ENCODE measurements at regions not wholly inside any gene's neighbourhood (a gene's known extent, or its start where the extent isn't known, plus 50 kb on each side); places are given as distances from the start of the nearest gene placed in this dataset.

DNA sequence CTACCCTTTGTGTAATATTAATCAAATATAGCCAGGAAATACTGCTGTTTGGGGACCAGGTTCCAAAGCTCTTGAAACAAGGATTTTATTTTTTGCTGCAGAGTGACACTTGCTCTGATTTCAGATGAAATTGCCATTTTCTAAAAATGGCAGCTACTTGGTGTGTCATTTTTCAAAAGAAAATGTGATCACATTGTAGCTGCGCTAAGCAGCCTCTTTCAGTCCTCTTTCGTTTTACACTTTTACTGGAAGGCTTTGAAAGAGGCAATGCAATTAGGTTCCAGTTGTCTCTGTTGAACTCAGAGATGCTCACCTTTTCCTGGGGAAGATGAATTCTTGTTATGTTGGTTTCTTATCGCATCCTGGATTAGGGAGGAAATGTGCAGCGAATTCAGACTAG, 85.1 kb downstream of the CT47B1 start:
- Histone ChIP-seq H3K9me3 (replicated peaks in 1 of 2; ENCODE audit: control insufficient read depth in 1 of 2, insufficient read depth in 1 of 2, low read length in 2 of 2) (no peaks in the 10 kb centered on the region), H3K4me1 (ENCODE audit: control insufficient read depth in 1 of 2, insufficient read depth in 2 of 2, low read length in 2 of 2) (peaks cover 14 to 18% of the 10 kb centered on the region in 2 donors), H3K27ac (ENCODE audit: low read depth in 1 of 2, low read length in 2 of 2) (no peak overlapping the region), H2AFZ (ENCODE audit: insufficient read depth, low read depth, low read length, poor library complexity, severe bottlenecking) (no peak overlapping the region), H3K79me2 (ENCODE audit: insufficient read depth, low read length) (no peaks in the 10 kb centered on the region), H4K20me1 (ENCODE audit: insufficient read depth, low read length) (no peaks in the 10 kb centered on the region), H3K27me3 (ENCODE audit: control insufficient read depth in 2 of 2, insufficient read depth in 2 of 2, low read length in 2 of 2) (no peaks in the 10 kb centered on the region), H3K4me2 (replicated peaks; ENCODE audit: extremely low read depth, low read length, poor library complexity, severe bottlenecking) (no peak overlapping the region), H3K36me3 (replicated peaks in 1 of 2; ENCODE audit: control insufficient read depth in 1 of 2, insufficient read depth in 2 of 2, low read length in 2 of 2) (no peaks in the 10 kb centered on the region), H3K9ac (ENCODE audit: insufficient read depth, low read length, poor library complexity, severe bottlenecking) (no peak overlapping the region), H3K4me3 (replicated peaks in 1 of 3; ENCODE audit: low read depth in 2 of 3, low read length in 3 of 3) (no peak overlapping the region)
- H3K36me3 Mint-ChIP-seq = no peaks in the 10 kb centered on the region
- H3K27me3 Mint-ChIP-seq (ENCODE audit: low read depth in 3 of 3) = peaks cover 0 to 7% (median 0%) of the 10 kb centered on the region in 3 donors
- H3K4me3 Mint-ChIP-seq = no peak overlapping the region
- H3K27ac Mint-ChIP-seq = no peak overlapping the region
- WGBS (ENCODE audit: insufficient coverage) = no CpG with 5 or more reads among the region's 4 CpGs
- peaks cover 0 to 4% (median 0%) of the 10 kb centered on the region in 7 donors for H3K9me3 Mint-ChIP-seq
- no peak for DNase-seq
- H3K4me1 Mint-ChIP-seq = peaks cover 22% of the 10 kb centered on the region
- TF ChIP-seq, protein P1, sequence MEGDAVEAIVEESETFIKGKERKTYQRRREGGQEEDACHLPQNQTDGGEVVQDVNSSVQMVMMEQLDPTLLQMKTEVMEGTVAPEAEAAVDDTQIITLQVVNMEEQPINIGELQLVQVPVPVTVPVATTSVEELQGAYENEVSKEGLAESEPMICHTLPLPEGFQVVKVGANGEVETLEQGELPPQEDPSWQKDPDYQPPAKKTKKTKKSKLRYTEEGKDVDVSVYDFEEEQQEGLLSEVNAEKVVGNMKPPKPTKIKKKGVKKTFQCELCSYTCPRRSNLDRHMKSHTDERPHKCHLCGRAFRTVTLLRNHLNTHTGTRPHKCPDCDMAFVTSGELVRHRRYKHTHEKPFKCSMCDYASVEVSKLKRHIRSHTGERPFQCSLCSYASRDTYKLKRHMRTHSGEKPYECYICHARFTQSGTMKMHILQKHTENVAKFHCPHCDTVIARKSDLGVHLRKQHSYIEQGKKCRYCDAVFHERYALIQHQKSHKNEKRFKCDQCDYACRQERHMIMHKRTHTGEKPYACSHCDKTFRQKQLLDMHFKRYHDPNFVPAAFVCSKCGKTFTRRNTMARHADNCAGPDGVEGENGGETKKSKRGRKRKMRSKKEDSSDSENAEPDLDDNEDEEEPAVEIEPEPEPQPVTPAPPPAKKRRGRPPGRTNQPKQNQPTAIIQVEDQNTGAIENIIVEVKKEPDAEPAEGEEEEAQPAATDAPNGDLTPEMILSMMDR (IDR thresholded peaks at IDR 0.05) = no peak
- intact Hi-C loops (cut with micrococcal nuclease) = no loop called here

- intact Hi-C loops (cut with micrococcal nuclease) = no loop called here
- H4K20me1 ChIP-seq (ENCODE audit: insufficient read depth, low read length) = no peaks in the 10 kb centered on the region
- H3K27ac Mint-ChIP-seq = no peak overlapping the region
- H3K36me3 Mint-ChIP-seq = no peaks in the 10 kb centered on the region
- peak; percentile 19 to 31 (median 30) for DNase-seq
- peaks cover 18% of the 10 kb centered on the region for H3K4me1 Mint-ChIP-seq
- H3K27me3 Mint-ChIP-seq (ENCODE audit: low read depth in 3 of 3) = peaks cover 0 to 7% (median 0%) of the 10 kb centered on the region in 3 donors
- no peak overlapping the region for H3K27ac ChIP-seq (ENCODE audit: low read depth in 1 of 2, low read length in 2 of 2)
- H3K4me2 ChIP-seq (replicated peaks; ENCODE audit: extremely low read depth, low read length, poor library complexity, severe bottlenecking) = no peak overlapping the region
- no peaks in the 10 kb centered on the region for H3K79me2 ChIP-seq (ENCODE audit: insufficient read depth, low read length)
- no peak overlapping the region for H2AFZ ChIP-seq (ENCODE audit: insufficient read depth, low read depth, low read length, poor library complexity, severe bottlenecking)
- TF ChIP-seq, protein P1 (IDR thresholded peaks at IDR 0.05) = peak; percentile 60
- no peaks in the 10 kb centered on the region for H3K9me3 ChIP-seq (replicated peaks in 1 of 2; ENCODE audit: control insufficient read depth in 1 of 2, insufficient read depth in 1 of 2, low read length in 2 of 2)
- H3K4me3 Mint-ChIP-seq = no peak overlapping the region
- no peak overlapping the region for H3K9ac ChIP-seq (ENCODE audit: insufficient read depth, low read length, poor library complexity, severe bottlenecking)
- H3K36me3 ChIP-seq (replicated peaks in 1 of 2; ENCODE audit: control insufficient read depth in 1 of 2, insufficient read depth in 2 of 2, low read length in 2 of 2) = no peaks in the 10 kb centered on the region
- no CpG with 5 or more reads among the region's 5 CpGs for WGBS (ENCODE audit: insufficient coverage)
- H3K27me3 ChIP-seq (ENCODE audit: control insufficient read depth in 2 of 2, insufficient read depth in 2 of 2, low read length in 2 of 2) = no peaks in the 10 kb centered on the region
- H3K9me3 Mint-ChIP-seq = peaks cover 0 to 4% (median 0%) of the 10 kb centered on the region in 7 donors
- H3K4me3 ChIP-seq (replicated peaks in 1 of 3; ENCODE audit: low read depth in 2 of 3, low read length in 3 of 3) = no peak overlapping the region
- peaks cover 12 to 13% of the 10 kb centered on the region in 2 donors for H3K4me1 ChIP-seq (ENCODE audit: control insufficient read depth in 1 of 2, insufficient read depth in 2 of 2, low read length in 2 of 2)
Observed at GRCh38 chrX:120790118-120790517, 85.5 kb downstream of the CT47B1 start.

Measured in CD14-positive monocyte (primary cell).